Nephron (organoid): ENCODE measurements at regions not wholly inside any gene's neighbourhood (a gene's known extent, or its start where the extent isn't known, plus 50 kb on each side); places are given as distances from the start of the nearest gene placed in this dataset.

ENCODE experiments used
- H3K27ac Mint-ChIP-seq, 3 experiments: 2 replicates each; pipeline ENCODE4 v1.8.0; 2020; ENCODE audit warnings: mixed read lengths in 3 of 3, mild to moderate bottlenecking in 2 of 3, moderate library complexity in 1 of 3
- H3K27me3 Mint-ChIP-seq: 2 replicates; pipeline ENCODE4 v1.8.0; 2021; ENCODE audit warnings: low read depth, mild to moderate bottlenecking, moderate library complexity, mixed read lengths
- H3K36me3 Mint-ChIP-seq: 2 replicates; pipeline ENCODE4 v1.8.0; 2020; ENCODE audit warnings: low read depth, mixed read lengths
- H3K4me1 Mint-ChIP-seq: 2 replicates; pipeline ENCODE4 v1.8.0; 2020; ENCODE audit warnings: mixed read lengths
- H3K4me3 Mint-ChIP-seq, 3 experiments: 2 replicates each; pipeline ENCODE4 v1.8.0; 2020; ENCODE audit warnings: mild to moderate bottlenecking in 3 of 3, mixed read lengths in 3 of 3, moderate library complexity in 2 of 3
- H3K9me3 Mint-ChIP-seq: 2 replicates; pipeline ENCODE4 v1.8.0; 2020; ENCODE audit warnings: mixed read lengths
- CTCF ChIP-seq, 3 experiments: fragments of 200-600 bp; sonication (generic); IDR thresholded peaks; one replicate each; pipeline ENCODE4 v1.5.0; 2021; ENCODE audit warnings: antibody characterized with exemption in 3 of 3; ENCODE audit not compliant: unreplicated experiment in 3 of 3

DNA sequence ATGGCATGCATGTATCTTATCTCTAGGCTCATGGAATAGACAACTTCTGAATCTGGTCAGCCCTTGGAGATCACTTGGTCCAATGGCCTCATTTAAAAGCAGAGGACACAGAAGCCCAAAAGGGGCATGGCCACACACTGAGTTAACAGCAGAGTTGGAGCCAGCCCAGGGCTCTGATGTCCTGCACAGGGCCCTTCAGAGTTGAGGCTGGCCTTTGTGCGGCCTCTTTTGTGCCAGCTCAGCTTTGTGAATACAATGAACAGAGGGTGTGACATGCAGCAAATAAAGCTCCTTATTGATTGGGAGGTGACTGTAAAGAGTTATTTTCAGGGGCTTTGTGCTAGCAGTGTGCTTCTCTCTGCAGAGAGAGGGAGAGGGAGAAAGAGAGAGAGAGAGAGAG lies 150.1 kb upstream of the STK32A start:
- H3K4me3 Mint-ChIP-seq, result no peak overlapping the region
- H3K9me3 Mint-ChIP-seq, result peaks cover 4% of the 10 kb centered on the region
- H3K27me3 Mint-ChIP-seq, result no peaks in the 10 kb centered on the region
- peaks cover 5% of the 10 kb centered on the region for H3K4me1 Mint-ChIP-seq
- no peak for TF ChIP-seq CTCF (IDR thresholded peaks at IDR 0.05; ENCODE audit: unreplicated experiment in 3 of 3)
- no peak overlapping the region for H3K27ac Mint-ChIP-seq
- no peaks in the 10 kb centered on the region for H3K36me3 Mint-ChIP-seq

- Mint-ChIP-seq H3K9me3 (peaks cover 4% of the 10 kb centered on the region), H3K36me3 (no peaks in the 10 kb centered on the region), H3K27me3 (no peaks in the 10 kb centered on the region), H3K4me3 (no peak overlapping the region), H3K4me1 (peaks cover 5% of the 10 kb centered on the region), H3K27ac (no peak overlapping the region)
- TF ChIP-seq CTCF (IDR thresholded peaks at IDR 0.05; ENCODE audit: unreplicated experiment in 3 of 3), result no peak
Measured at GRCh38 chr5:147085409-147085808, 149.4 kb upstream of the STK32A start.

DNA sequence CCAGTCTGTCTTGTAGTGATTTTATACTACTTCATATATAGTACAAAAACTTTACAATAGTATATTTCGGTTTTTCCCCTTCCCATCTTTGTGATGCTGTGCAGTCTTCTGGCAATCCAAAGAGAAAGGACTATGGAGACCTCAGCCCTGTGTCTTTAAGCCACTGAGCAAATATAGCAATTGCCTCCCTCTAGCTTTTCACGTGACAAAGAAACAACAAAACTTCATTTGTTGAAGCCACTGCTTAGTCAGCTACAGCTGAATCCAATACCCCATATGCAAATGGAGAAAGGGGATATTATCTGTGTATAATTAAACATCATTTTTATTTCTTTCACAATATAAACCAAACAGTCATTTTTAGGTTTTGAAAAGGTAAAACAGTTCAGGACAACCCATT lies 142.8 kb upstream of the STK32A start:
- Mint-ChIP-seq H3K27ac (no peak overlapping the region), H3K9me3 (peaks cover 4% of the 10 kb centered on the region), H3K4me3 (no peak overlapping the region), H3K27me3 (peaks cover 5% of the 10 kb centered on the region), H3K36me3 (no peaks in the 10 kb centered on the region), H3K4me1 (no peaks in the 10 kb centered on the region)
- TF ChIP-seq CTCF (IDR thresholded peaks at IDR 0.05; ENCODE audit: unreplicated experiment in 3 of 3), result no peak

DNA sequence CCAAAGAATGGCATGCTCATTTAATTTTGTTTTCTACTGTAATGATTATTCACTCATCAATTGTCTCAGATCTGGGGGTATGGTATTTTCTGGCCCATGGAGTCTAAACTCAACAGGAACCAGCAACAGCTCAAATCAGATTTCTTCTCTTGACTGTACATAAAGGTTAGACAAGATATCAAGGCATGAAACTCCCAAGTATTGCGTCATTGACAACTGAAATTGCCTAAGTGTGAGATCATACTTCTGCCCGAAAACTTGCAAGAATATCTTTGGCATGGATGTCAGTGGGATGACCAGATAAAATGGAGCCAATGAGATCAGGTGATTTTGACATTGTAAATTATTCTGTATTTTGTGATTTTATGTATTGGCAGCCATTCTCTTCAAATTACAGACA lies 141.7 kb upstream of the STK32A start:
- H3K27ac Mint-ChIP-seq, result no peak overlapping the region
- no peaks in the 10 kb centered on the region for H3K36me3 Mint-ChIP-seq
- TF ChIP-seq CTCF (IDR thresholded peaks at IDR 0.05; ENCODE audit: unreplicated experiment in 3 of 3), result no peak
- H3K4me1 Mint-ChIP-seq, result peaks cover 2% of the 10 kb centered on the region
- no peak overlapping the region for H3K4me3 Mint-ChIP-seq
- peaks cover 4% of the 10 kb centered on the region for H3K9me3 Mint-ChIP-seq
- H3K27me3 Mint-ChIP-seq, result peaks cover 5% of the 10 kb centered on the region

- Mint-ChIP-seq H3K27me3 (peaks cover 5% of the 10 kb centered on the region), H3K27ac (no peak overlapping the region), H3K36me3 (no peaks in the 10 kb centered on the region), H3K9me3 (no peaks in the 10 kb centered on the region), H3K4me1 (peaks cover 15% of the 10 kb centered on the region), H3K4me3 (no peak overlapping the region)
- TF ChIP-seq CTCF (IDR thresholded peaks at IDR 0.05; ENCODE audit: unreplicated experiment in 3 of 3), result no peak
Measured at GRCh38 chr5:147095740-147096139, 139.1 kb upstream of the STK32A start.

GRCh38 chr5:147098233-147098790 lies 136.5 kb upstream of the STK32A start:
- H3K27ac Mint-ChIP-seq, result peak overlapping the region in 2 of 3 experiments; percentile 4 to 19
- peak in 2 of 3 experiments; percentile 32 to 50 for TF ChIP-seq CTCF (IDR thresholded peaks at IDR 0.05; ENCODE audit: unreplicated experiment in 3 of 3)
- no peak overlapping the region for H3K4me3 Mint-ChIP-seq
- no peaks in the 10 kb centered on the region for H3K9me3 Mint-ChIP-seq
- no peaks in the 10 kb centered on the region for H3K27me3 Mint-ChIP-seq
- no peaks in the 10 kb centered on the region for H3K36me3 Mint-ChIP-seq
- peaks cover 15% of the 10 kb centered on the region for H3K4me1 Mint-ChIP-seq
